Progenitor cell of endocrine pancreas (in vitro differentiated cells): ENCODE measurements at regions not wholly inside any gene's neighbourhood (a gene's known extent, or its start where the extent isn't known, plus 50 kb on each side); places are given as distances from the start of the nearest gene placed in this dataset.

Experiments used
- DNase-seq: peaks from one replicate; pipeline ENCODE4 v3.0.0; 2021; ENCODE audit warnings: low spot score; ENCODE audit not compliant: unreplicated experiment
- H3K27ac Mint-ChIP-seq: 2 replicates; pipeline ENCODE4 v1.8.0; 2021; ENCODE audit warnings: mild to moderate bottlenecking, moderate library complexity, mixed read lengths
- H3K27me3 Mint-ChIP-seq: 2 replicates; pipeline ENCODE4 v1.8.0; 2021; ENCODE audit warnings: mixed read lengths
- H3K36me3 Mint-ChIP-seq: 2 replicates; pipeline ENCODE4 v1.8.0; 2022; ENCODE audit warnings: mixed read lengths; ENCODE audit not compliant: insufficient read depth
- H3K4me1 Mint-ChIP-seq: 2 replicates; pipeline ENCODE4 v1.8.0; 2021; ENCODE audit warnings: low read depth, mixed read lengths
- H3K4me3 Mint-ChIP-seq: 2 replicates; pipeline ENCODE4 v1.8.0; 2021; ENCODE audit warnings: low read depth, mild to moderate bottlenecking, moderate library complexity, mixed read lengths
- H3K9me3 Mint-ChIP-seq: 2 replicates; pipeline ENCODE4 v1.8.0; 2021; ENCODE audit warnings: low read depth, mixed read lengths
- CTCF ChIP-seq: fragments of 200-600 bp; sonication (generic); IDR thresholded peaks from one replicate; pipeline ENCODE4 v1.5.0; 2021; ENCODE audit warnings: antibody characterized with exemption, mild to moderate bottlenecking; ENCODE audit not compliant: unreplicated experiment

- Mint-ChIP-seq H3K4me1 (no peaks in the 10 kb centered on the region), H3K9me3 (peaks cover 4% of the 10 kb centered on the region), H3K27ac (no peak overlapping the region), H3K27me3 (no peaks in the 10 kb centered on the region), H3K36me3 (no peaks in the 10 kb centered on the region), H3K4me3 (no peak overlapping the region)
- no peak for DNase-seq
- peak; percentile 56 for TF ChIP-seq CTCF
Observed at GRCh38 chr10:36880898-36881297, 244.5 kb upstream of the ANKRD30A start.

- Mint-ChIP-seq H3K4me3 (no peak overlapping the region), H3K27me3 (no peaks in the 10 kb centered on the region), H3K36me3 (no peaks in the 10 kb centered on the region), H3K27ac (no peak overlapping the region), H3K4me1 (no peaks in the 10 kb centered on the region), H3K9me3 (peaks cover 3% of the 10 kb centered on the region)
- no peak for DNase-seq
- TF ChIP-seq CTCF, result no peak
Observed at GRCh38 chr10:36872702-36873393, 252.6 kb upstream of the ANKRD30A start.

GRCh38 chr10:36840788-36841187 lies 284.6 kb upstream of the ANKRD30A start:
- H3K4me3 Mint-ChIP-seq, result no peak overlapping the region
- DNase-seq, result no peak
- TF ChIP-seq CTCF, result no peak
- no peak overlapping the region for H3K27ac Mint-ChIP-seq
- H3K36me3 Mint-ChIP-seq, result no peaks in the 10 kb centered on the region
- no peaks in the 10 kb centered on the region for H3K27me3 Mint-ChIP-seq
- no peaks in the 10 kb centered on the region for H3K4me1 Mint-ChIP-seq
- H3K9me3 Mint-ChIP-seq, result peaks cover 11% of the 10 kb centered on the region

GRCh38 chr10:36837416-36837815 lies 288.0 kb upstream of the ANKRD30A start:
- Mint-ChIP-seq H3K27ac (no peak overlapping the region), H3K4me3 (no peak overlapping the region), H3K9me3 (peaks cover 11% of the 10 kb centered on the region), H3K27me3 (no peaks in the 10 kb centered on the region), H3K36me3 (no peaks in the 10 kb centered on the region), H3K4me1 (no peaks in the 10 kb centered on the region)
- TF ChIP-seq CTCF, result no peak
- DNase-seq, result no peak

- Mint-ChIP-seq H3K27ac (no peak overlapping the region), H3K36me3 (no peaks in the 10 kb centered on the region), H3K9me3 (peaks cover 19% of the 10 kb centered on the region), H3K27me3 (no peaks in the 10 kb centered on the region), H3K4me1 (no peaks in the 10 kb centered on the region), H3K4me3 (no peak overlapping the region)
- TF ChIP-seq CTCF, result no peak
- DNase-seq, result no peak
Observed at GRCh38 chr10:36819781-36820180, 305.6 kb upstream of the ANKRD30A start.
